Activated CD4-positive, alpha-beta T cell treated with anti-CD3 and anti-CD28 coated beads, Interleukin-2, amount 50 U/mL, for 24 hours (primary cell): ENCODE measurements at regions not wholly inside any gene's neighbourhood (a gene's known extent, or its start where the extent isn't known, plus 50 kb on each side); places are given as distances from the start of the nearest gene placed in this dataset.

Experiments
- DNase-seq, 2 donors: peaks; one replicate each; pipeline ENCODE4 v3.0.0-alpha.2; 2020; ENCODE audit warnings: low read depth in 1 of 2, low spot score in 1 of 2

DNA sequence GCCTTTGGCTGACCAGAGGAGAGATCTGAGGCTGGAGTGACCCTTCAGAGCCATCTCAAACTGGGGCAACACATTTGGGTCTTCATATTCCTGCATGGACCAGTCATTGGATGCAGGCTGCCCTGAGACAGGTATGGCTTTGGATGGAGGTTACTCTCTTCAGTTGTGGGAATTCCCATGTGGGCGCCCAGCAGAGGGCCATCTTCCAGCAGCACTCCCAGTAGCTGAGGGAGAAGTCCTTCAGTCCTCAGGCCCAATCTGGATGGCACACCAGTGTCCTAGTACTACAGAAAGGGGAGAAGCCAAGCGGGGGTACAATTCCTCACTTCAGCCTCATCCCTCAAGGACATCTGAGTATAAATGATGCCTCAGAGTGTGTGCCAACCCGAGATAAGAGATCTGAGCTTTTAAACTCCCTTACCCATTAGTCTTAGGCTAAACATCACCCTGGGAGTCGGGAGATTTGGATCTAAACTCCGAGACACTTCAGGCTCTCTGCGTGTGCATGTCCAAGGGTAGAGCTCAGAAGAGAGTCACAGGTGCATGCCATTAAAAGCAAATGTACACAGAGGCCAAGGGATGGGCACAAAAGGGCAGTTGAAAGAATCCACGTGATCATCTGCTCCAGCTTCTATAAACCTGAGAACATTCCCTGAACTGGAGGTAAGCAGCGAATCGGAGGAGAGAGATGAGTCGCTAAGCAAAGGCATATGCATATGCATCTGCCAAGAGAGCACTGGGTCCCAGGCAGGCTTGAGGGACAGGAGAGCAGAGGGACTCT lies 204.6 kb downstream of the CD83 start:
- no peak for DNase-seq

- no peak for DNase-seq
Measured at GRCh38 chr6:14322841-14323240, 205.3 kb downstream of the CD83 start.

GRCh38 chr6:14326774-14327173 lies 209.2 kb downstream of the CD83 start:
- DNase-seq = no peak

DNA sequence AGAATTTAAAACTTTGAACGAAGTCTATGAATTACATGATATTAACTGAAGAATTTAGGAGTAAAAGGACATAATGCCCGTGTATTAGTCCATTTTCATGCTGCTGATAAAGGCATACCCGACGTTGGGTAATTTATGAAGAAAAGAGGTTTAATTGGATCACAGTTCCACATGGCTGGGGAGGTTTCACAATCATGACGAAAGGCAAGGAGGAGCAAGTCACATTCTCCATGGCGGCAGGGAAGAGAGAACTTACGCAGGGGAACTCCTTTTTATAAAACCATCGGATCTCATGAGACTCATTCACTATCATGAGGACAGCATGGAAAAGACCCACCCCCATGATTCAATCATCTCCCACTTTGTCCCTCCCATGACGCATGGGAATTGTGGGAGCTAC lies 210.6 kb downstream of the CD83 start:
- no peak for DNase-seq

DNA sequence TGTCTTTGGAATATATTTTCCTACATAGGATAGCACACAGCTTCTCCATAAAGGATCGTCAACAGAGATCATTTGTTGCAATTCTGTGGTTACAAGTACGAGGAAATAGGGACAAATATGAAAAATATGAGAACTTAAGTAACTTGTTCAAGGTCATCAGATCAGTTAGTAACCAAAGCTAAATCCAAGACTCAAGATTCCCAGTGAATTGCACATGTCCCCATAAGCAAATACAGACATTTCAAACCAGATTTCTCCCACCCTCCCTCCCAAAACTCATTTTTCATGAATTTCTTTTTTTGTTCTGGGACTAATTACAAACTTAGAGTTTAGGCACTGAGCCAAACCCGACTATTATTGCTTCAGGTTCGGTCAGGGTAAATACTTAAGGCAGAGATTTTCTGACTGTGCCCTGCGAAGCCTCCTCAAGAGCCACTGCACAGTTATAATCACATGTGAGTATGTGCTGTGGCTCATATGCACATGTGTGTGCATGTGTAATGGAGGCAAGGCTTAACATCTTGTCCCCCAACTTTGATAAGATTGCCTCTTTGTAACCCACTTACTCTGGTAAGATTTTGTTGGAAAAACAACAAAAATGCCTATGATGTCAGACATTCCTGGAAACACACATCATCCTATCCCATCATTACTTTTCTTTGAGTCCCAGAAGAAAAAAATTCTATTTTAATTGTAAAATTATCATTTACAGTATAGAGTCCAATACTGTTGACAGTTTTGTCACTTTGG lies 216.2 kb downstream of the CD83 start:
- DNase-seq = no peak

- DNase-seq = no peak
Measured at GRCh38 chr6:14335071-14335470, 217.5 kb downstream of the CD83 start.

GRCh38 chr6:14337152-14337551 lies 219.6 kb downstream of the CD83 start:
- no peak for DNase-seq

GRCh38 chr6:14339172-14339571 lies 221.6 kb downstream of the CD83 start:
- no peak for DNase-seq

DNA sequence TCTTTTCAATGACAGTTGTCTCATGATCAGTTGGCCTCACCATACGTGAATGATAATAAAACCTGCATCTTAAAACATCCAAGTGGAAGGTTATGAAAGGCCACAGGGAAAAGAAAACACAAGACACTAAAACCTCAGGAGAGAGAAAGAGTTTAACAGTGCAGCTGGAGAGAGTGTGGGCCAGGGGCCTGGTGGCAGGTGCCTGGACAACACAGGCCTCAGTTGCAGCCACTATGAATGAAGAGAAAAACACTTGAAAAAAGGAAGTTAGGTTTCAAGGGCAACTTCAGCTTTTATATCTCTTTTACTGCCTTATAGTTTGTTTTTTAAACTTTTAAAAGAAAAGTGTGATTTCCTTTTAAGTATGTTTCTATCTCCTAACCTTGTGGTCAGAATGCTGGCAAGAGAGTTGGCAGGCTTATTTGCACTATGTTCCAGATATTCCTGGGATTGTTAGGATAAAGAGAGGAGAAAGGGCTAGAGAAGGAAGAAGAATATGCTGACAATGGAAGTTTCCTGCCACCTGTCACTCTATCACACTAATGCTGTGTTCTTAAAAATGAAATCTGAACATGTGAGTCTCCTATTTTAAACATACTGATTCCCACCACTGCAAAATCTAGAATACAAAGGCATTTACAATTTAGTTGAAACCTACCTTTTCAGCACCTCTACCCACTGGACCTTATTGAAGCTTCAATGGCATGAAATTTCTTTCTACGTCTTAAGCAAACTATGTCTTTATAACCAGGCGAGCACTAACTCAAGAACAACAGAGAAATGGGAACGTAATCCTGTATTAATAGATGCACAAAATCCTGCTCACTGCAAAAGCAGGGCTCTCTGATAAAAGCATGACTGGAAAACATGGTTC lies 222.4 kb downstream of the CD83 start:
- DNase-seq = no peak

- DNase-seq = no peak
Measured at GRCh38 chr6:14344486-14344885, 226.9 kb downstream of the CD83 start.

DNA sequence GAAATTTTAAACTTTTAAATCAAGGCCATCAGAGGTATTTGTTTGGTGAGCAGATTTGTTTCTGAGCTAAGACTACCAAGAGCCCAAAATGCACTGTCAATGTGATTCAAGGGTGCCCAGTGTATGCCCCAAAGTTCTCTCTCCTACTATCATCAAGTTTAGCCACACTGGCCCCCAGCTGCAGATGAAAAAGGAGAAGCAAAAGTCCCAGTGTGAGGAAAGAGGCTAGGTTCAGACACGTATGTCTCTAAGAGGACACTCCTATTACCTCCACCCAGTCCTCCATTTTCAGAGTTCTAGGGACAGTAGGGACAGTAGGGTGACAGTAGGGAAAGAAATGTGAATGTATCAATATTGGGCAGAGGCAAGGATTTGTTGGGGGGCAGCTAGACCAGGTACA lies 230.8 kb downstream of the CD83 start:
- no peak for DNase-seq

DNA sequence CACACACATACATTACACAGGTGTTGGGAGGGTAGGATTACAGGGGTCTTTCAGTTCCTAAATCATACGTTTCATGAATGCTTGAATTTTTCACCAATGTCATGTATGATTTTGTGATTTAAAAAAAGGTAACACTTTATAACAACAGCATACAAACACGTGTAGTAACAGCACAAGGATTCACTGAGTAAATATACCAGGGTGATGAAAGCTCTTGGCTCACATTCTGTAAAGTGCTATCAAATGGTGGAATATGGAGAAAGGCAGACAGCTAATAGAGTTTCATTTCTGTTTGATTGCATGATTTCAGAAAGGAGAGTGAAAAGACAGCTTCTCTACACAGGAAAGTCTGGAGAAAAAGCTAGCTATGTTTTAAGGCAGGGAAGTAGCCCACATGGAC lies 231.9 kb downstream of the CD83 start:
- no peak for DNase-seq

DNA sequence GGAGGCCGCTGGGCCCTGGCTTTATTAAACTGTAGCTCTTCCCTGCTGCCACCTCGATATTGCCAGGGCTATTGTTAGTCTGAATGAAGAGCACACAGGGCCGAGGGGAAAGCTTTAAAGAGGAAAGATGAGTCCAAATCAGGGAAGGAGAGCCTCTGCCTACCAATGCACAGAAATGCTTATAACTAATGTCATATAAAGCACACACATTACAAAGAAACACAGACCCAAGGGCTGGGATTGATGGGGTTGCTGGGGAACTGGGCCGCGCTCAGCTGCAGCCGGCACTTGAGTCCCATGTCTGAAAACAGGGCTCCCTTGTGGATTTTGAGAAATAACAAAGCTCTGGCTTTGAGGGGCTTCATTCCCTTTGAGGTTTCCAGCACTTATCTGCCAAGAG lies 232.6 kb downstream of the CD83 start:
- no peak for DNase-seq

DNA sequence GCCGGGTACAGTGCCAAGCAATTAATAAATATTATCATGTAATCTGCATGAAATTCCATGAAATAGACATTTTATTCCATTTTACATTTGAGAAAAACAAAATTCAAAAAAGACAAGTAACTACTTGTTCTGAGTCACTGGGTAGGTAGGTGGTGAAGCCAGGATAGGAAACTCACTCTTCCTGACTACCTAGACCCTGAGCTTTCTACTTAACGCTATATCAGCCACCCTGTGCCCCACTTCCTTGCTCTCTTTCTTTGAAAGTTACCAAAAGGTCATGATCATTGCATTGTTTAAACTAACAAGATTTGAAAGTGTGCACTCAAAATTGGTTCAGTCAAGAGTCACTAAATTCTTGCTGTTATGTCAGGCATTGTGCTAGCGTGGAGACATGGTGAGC lies 235.7 kb downstream of the CD83 start:
- no peak for DNase-seq

- DNase-seq = no peak
Measured at GRCh38 chr6:14353798-14354197, 236.2 kb downstream of the CD83 start.

- DNase-seq = peak in 1 of 2 donors; percentile 34
Measured at GRCh38 chr6:14354919-14355572, 237.5 kb downstream of the CD83 start.

- DNase-seq = no peak
Measured at GRCh38 chr6:14359438-14359837, 241.9 kb downstream of the CD83 start.

DNA sequence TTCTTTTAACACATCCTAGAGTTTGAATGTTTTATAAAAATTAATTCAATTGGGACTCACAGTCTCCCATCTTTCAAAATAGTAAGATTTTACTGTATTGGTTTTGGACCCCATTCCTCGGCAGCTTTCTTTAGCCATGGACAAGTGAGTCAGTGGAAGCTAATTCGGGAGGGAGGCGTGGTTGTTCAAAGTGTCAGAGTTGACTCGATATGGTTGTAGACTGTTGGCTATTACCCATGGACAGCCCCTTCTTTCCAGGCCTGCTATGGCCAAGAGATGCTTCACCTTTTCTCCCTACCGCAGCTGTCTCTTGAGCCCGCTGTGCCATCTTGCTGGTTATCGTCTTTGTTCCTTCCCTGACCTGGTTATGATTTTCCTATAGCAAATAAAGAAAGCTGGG lies 243.0 kb downstream of the CD83 start:
- no peak for DNase-seq

- no peak for DNase-seq
Measured at GRCh38 chr6:14361297-14361696, 243.7 kb downstream of the CD83 start.

DNA sequence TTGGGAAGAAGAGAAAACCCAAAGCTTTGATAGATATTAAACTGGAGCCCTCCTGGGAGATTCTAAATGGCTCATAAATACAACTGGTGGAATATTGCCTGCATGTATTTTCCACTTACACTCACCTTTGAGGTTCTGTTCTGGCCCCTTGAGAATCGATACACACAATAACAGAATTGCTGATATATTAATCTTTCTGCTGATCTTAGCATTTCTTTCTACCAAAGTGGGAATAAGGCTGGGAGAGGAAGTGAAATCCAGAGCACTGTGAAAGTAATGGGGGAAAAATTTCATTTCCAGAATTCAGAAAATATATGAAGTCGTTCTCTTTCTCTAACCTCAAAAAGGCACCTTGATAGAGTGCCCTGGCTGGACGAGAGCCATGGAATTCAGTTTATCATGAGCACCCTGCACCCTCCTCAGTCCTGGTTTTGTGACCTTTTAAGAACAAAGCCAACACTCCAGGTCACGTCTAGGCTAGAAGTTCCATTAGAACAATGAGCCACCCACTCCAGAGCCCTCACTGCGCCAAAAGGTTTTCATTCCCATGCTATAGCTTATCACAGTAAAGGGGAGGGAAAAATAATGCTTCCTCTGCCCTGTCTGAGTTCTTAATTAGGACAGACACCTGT lies 244.5 kb downstream of the CD83 start:
- DNase-seq = no peak

DNA sequence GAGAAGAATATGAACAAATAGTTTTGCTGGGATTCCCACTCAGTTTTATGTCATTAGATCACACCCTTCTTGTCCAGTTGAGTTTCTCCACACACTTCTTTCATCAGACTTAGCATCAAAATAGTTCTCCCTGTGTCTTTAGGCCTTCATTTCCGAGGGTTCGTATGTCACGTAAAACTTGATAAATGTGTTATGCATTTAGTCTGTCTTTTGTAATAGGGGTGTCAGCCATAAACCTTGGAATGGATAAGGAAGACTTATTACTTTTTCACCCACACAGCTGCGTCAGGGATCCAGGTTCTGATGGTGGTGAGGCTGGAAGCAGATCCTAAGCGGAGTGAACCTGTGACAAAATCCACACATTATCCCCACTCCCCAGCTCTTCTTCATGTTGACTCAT lies 246.8 kb downstream of the CD83 start:
- DNase-seq = no peak
